ENCODE measurements at regions not wholly inside any gene's neighbourhood (a gene's known extent, or its start where the extent isn't known, plus 50 kb on each side); places are given as distances from the start of the nearest gene placed in this dataset.
A peak's percentile ranks its signal among the peaks of the same experiment; 100 is the strongest.

GRCh38 chr1:228956864-228957263 is 221.6 kb downstream of the RHOU start:
- no peak overlapping the region for H3K27ac Mint-ChIP-seq
- intact Hi-C loops (cut with micrococcal nuclease), result no loop called here
- peaks cover 31% of the 10 kb centered on the region for H3K4me1 Mint-ChIP-seq (ENCODE audit: low read depth)
- no peaks in the 10 kb centered on the region for H3K27me3 Mint-ChIP-seq
- H3K9me3 Mint-ChIP-seq, result no peaks in the 10 kb centered on the region
- H3K36me3 Mint-ChIP-seq (ENCODE audit: low read depth), result no peaks in the 10 kb centered on the region
- H3K4me3 Mint-ChIP-seq, result no peak overlapping the region

DNA sequence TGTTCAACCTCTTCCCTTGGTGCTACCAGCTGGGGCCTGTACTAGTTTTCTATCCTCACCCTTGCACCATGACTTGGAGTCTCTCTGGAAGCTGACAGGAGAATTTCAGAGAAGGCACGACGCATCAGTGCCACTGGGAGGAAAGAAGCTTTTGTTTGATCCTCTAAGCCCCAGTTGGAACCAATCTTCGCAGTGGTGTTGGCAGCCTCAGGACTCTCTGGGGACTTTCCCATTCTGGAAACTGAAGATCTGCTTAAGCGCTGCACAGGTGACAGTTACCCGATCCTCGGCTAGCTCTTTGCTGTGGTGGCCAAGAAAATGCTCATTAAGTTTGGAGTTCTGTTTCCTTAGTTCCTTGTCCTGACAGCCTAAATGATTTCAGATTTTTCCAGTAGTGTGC is 222.3 kb downstream of the RHOU start:
- no peak overlapping the region for H3K4me3 Mint-ChIP-seq
- intact Hi-C loops (cut with micrococcal nuclease), result no loop called here
- H3K27me3 Mint-ChIP-seq, result no peaks in the 10 kb centered on the region
- no peaks in the 10 kb centered on the region for H3K9me3 Mint-ChIP-seq
- no peaks in the 10 kb centered on the region for H3K36me3 Mint-ChIP-seq (ENCODE audit: low read depth)
- peaks cover 35% of the 10 kb centered on the region for H3K4me1 Mint-ChIP-seq (ENCODE audit: low read depth)
- H3K27ac Mint-ChIP-seq, result peak overlapping the region; percentile 52

- H3K27ac Mint-ChIP-seq, result peak overlapping the region; percentile 52
- peaks cover 35% of the 10 kb centered on the region for H3K4me1 Mint-ChIP-seq (ENCODE audit: low read depth)
- intact Hi-C loops (cut with micrococcal nuclease), result no loop called here
- H3K9me3 Mint-ChIP-seq, result no peaks in the 10 kb centered on the region
- H3K27me3 Mint-ChIP-seq, result no peaks in the 10 kb centered on the region
- no peak overlapping the region for H3K4me3 Mint-ChIP-seq
- H3K36me3 Mint-ChIP-seq (ENCODE audit: low read depth), result no peaks in the 10 kb centered on the region
Observed at GRCh38 chr1:228958121-228958520, 222.8 kb downstream of the RHOU start.

- H3K36me3 Mint-ChIP-seq (ENCODE audit: low read depth), result no peaks in the 10 kb centered on the region
- H3K9me3 Mint-ChIP-seq, result no peaks in the 10 kb centered on the region
- H3K27ac Mint-ChIP-seq, result peak overlapping the region; percentile 52
- H3K4me3 Mint-ChIP-seq, result no peak overlapping the region
- no peaks in the 10 kb centered on the region for H3K27me3 Mint-ChIP-seq
- peaks cover 35% of the 10 kb centered on the region for H3K4me1 Mint-ChIP-seq (ENCODE audit: low read depth)
- intact Hi-C loops (cut with micrococcal nuclease), result no loop called here
Observed at GRCh38 chr1:228958741-228959140, 223.5 kb downstream of the RHOU start.

DNA sequence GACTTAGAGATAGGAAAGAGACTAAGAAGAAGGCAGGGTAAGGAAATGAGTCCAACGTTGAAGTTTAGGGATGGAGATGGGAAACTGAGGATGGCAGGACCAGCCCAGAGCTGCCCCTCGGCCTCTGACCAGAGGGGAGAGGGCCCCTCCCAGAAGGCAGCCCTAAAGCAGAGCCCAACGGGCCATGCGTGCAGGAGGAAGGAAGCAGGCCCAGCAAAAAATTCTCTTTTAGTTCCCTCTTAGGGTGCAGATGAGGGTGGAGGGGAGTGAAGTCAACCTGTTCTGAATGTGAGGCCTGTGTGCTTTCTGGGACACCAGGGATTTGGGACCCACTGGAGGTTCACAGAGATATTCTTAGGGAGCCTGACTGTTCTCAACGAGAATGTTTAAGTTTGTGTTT is 225.4 kb downstream of the RHOU start:
- H3K4me1 Mint-ChIP-seq (ENCODE audit: low read depth), result peaks cover 35% of the 10 kb centered on the region
- intact Hi-C loops (cut with micrococcal nuclease), result loop anchor here (10.0 kb wide), 1 partner anchor 56 kb away; no protein-coding TSS in a partner anchor
- H3K36me3 Mint-ChIP-seq (ENCODE audit: low read depth), result no peaks in the 10 kb centered on the region
- H3K4me3 Mint-ChIP-seq, result no peak overlapping the region
- peak overlapping the region; percentile 80 for H3K27ac Mint-ChIP-seq
- no peaks in the 10 kb centered on the region for H3K27me3 Mint-ChIP-seq
- no peaks in the 10 kb centered on the region for H3K9me3 Mint-ChIP-seq

- H3K4me1 Mint-ChIP-seq (ENCODE audit: low read depth), result peaks cover 35% of the 10 kb centered on the region
- no peaks in the 10 kb centered on the region for H3K9me3 Mint-ChIP-seq
- no peaks in the 10 kb centered on the region for H3K36me3 Mint-ChIP-seq (ENCODE audit: low read depth)
- peak overlapping the region; percentile 80 for H3K27ac Mint-ChIP-seq
- H3K4me3 Mint-ChIP-seq, result no peak overlapping the region
- H3K27me3 Mint-ChIP-seq, result no peaks in the 10 kb centered on the region
- intact Hi-C loops (cut with micrococcal nuclease), result loop anchor here (10.0 kb wide), 1 partner anchor 57 kb away; no protein-coding TSS in a partner anchor
Observed at GRCh38 chr1:228961511-228961910, 226.2 kb downstream of the RHOU start.

GRCh38 chr1:228963795-228964177 is 228.5 kb downstream of the RHOU start:
- H3K27me3 Mint-ChIP-seq, result no peaks in the 10 kb centered on the region
- H3K27ac Mint-ChIP-seq, result no peak overlapping the region
- intact Hi-C loops (cut with micrococcal nuclease), result loop anchor here (10.0 kb wide), 1 partner anchor 59 kb away; no protein-coding TSS in a partner anchor
- H3K4me1 Mint-ChIP-seq (ENCODE audit: low read depth), result peaks cover 28% of the 10 kb centered on the region
- H3K36me3 Mint-ChIP-seq (ENCODE audit: low read depth), result no peaks in the 10 kb centered on the region
- H3K4me3 Mint-ChIP-seq, result no peak overlapping the region
- no peaks in the 10 kb centered on the region for H3K9me3 Mint-ChIP-seq

DNA sequence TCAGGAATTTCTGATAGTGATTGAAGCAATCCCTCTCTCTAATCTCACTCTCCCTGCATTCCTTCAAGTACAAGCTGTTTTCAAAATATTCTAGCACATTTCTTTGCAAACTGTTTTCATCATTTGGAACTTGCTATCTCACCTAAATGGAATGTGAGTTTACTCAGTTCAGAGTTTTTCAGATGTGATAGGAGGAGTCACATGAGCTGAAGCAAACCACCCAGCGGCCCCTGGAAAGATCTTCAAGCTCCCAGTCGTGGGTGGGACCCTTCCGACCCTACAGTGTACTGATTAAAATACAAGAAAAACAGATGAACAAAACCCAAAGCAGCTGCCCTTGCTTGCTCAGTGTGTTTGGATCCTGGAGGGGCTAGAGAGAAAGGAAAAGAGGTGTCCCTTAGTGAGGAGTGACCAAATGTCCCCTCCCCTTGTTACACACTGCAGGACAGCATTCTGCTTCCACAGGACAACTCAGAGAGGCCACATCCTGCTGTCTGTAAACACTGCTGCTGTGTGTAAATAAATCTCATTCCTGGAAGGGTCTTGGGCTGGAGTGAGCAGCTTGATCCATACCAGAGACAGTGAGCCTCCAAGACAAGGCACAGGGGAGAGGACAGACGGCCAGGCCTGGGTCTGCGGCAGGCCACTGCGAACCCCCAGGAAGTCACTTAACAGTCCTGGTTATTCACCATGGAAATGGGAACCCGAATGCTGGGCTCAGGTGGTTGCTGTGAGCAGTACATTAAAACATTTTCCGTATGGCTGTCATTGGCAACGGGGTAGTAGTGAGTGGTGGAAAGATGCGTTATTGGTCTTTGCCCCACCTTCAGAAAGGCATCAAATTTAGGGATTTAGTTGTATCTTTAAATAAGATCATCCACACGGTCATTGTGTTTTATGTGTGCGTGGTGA is 229.2 kb downstream of the RHOU start:
- H3K4me1 Mint-ChIP-seq (ENCODE audit: low read depth), result peaks cover 22% of the 10 kb centered on the region
- no peak overlapping the region for H3K27ac Mint-ChIP-seq
- no peak overlapping the region for H3K4me3 Mint-ChIP-seq
- intact Hi-C loops (cut with micrococcal nuclease), result loop anchor here (10.0 kb wide), 1 partner anchor 60 kb away; no protein-coding TSS in a partner anchor
- H3K9me3 Mint-ChIP-seq, result no peaks in the 10 kb centered on the region
- no peaks in the 10 kb centered on the region for H3K36me3 Mint-ChIP-seq (ENCODE audit: low read depth)
- no peaks in the 10 kb centered on the region for H3K27me3 Mint-ChIP-seq

DNA sequence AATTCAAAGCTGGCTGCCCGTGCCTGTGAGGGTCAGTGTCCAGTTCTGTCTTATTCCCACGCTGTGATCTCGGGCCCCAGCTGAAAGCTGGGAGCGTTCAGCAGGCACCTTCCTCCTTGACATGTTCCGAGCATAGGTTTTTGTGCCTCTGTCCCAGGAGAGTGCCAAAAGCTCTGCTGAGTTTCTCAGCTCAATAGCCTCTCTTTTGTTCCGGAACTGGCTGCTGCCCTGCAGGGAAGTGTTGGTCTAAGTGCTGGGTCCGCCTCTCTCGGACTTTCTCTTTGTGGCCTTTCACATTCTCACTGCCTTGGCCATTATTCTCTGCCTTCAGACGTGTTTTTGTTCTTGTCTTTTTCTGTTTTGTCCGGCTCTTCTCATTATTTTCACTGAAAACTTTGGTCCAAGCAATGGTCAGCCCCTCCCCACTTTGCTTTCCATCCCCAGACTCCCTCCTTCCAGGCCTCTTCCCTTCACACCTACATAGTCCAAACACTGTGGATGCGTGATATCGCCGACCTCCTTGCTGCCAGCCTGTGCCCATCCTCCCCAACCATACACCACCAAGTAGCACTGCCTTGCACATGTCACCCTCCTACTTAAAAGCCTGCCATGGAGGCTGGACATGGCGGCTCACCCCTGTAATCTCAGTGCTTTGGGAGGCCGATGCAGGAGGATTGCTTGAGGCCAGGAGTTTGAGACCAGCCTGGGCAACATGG is 233.8 kb downstream of the RHOU start:
- no peaks in the 10 kb centered on the region for H3K27me3 Mint-ChIP-seq
- H3K9me3 Mint-ChIP-seq, result no peaks in the 10 kb centered on the region
- no peak overlapping the region for H3K27ac Mint-ChIP-seq
- intact Hi-C loops (cut with micrococcal nuclease), result loop anchor here (10.0 kb wide), 1 partner anchor 64 kb away; no protein-coding TSS in a partner anchor
- H3K4me3 Mint-ChIP-seq, result no peak overlapping the region
- no peaks in the 10 kb centered on the region for H3K36me3 Mint-ChIP-seq (ENCODE audit: low read depth)
- H3K4me1 Mint-ChIP-seq (ENCODE audit: low read depth), result peaks cover 14% of the 10 kb centered on the region

GRCh38 chr1:228969953-228970800 is 234.9 kb downstream of the RHOU start:
- Mint-ChIP-seq H3K4me3 (no peak overlapping the region), H3K27ac (no peak overlapping the region), H3K27me3 (no peaks in the 10 kb centered on the region), H3K36me3 (ENCODE audit: low read depth) (no peaks in the 10 kb centered on the region), H3K9me3 (no peaks in the 10 kb centered on the region), H3K4me1 (ENCODE audit: low read depth) (peaks cover 14% of the 10 kb centered on the region)
- intact Hi-C loops (cut with micrococcal nuclease), result loop anchor here (10.0 kb wide), 1 partner anchor 65 kb away; no protein-coding TSS in a partner anchor

DNA sequence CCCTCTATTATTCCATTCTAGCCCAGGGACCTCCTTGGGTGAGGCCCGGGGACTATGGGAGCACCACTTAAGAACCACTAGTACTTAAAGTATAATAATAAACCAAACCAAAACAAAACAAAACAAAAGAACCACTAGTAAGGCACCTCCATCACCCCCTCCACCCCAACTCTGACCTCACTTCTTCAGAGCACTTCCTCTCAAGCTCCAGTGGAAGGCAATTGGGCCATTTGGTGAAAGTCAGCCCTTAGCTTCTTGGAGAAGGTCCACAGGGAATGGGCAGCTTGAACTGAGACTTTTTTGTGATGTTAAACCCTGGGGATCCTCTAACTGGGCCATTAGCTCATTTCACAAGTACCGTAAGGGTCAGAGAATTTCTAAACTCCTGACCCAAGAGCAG is 237.3 kb downstream of the RHOU start:
- H3K9me3 Mint-ChIP-seq, result no peaks in the 10 kb centered on the region

GRCh38 chr1:228974273-228974672 is 239.0 kb downstream of the RHOU start:
- H3K4me1 Mint-ChIP-seq (ENCODE audit: low read depth), result peaks cover 24% of the 10 kb centered on the region
- H3K9me3 Mint-ChIP-seq, result no peaks in the 10 kb centered on the region
- H3K27ac Mint-ChIP-seq, result no peak overlapping the region

More for the DNA sequence above, 237.3 kb downstream of the RHOU start:
- H3K27me3 Mint-ChIP-seq, result no peaks in the 10 kb centered on the region
- intact Hi-C loops (cut with micrococcal nuclease), result no loop called here
- H3K36me3 Mint-ChIP-seq (ENCODE audit: low read depth), result no peaks in the 10 kb centered on the region
- H3K4me1 Mint-ChIP-seq (ENCODE audit: low read depth), result peaks cover 14% of the 10 kb centered on the region
- H3K27ac Mint-ChIP-seq, result no peak overlapping the region
- no peak overlapping the region for H3K4me3 Mint-ChIP-seq

DNA sequence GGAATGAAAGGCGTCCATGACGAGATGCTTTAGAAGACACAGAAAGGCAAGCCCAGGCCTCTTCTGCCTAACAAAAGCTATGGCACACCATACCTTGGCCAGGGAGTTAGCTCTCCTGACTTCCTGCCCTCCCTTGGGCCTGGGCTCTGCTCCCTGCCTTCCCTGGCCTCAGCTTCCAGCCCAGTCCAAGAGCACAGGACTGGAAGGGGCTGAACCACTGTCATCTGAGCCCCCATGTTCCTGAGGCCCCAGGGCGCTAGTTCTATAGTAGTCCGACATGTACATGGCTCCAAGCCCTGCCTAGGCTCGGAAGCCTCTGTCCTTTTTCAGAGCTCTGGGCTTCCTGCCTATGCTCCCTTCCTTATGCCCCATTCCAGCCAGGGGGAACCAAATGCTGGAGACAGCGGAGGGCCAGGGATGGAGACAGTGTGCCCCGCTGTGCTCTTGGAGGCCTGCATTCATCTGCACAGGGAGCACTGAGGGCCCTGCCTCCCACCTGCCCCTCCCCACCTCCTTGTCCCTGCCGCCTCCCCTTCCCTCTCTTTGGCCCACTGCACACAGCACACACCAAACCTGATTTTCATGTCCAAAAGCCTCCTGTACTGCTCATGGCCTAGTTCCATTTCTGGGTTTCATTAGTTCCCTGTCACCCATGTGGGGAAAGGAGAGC is 240.1 kb downstream of the RHOU start:
- Mint-ChIP-seq H3K27me3 (peaks cover 3% of the 10 kb centered on the region), H3K36me3 (ENCODE audit: low read depth) (no peaks in the 10 kb centered on the region), H3K4me3 (no peak overlapping the region), H3K4me1 (ENCODE audit: low read depth) (peaks cover 29% of the 10 kb centered on the region), H3K27ac (peak overlapping the region; percentile 11), H3K9me3 (no peaks in the 10 kb centered on the region)
- intact Hi-C loops (cut with micrococcal nuclease), result no loop called here

More at GRCh38 chr1:228974273-228974672, 239.0 kb downstream of the RHOU start:
- H3K27me3 Mint-ChIP-seq, result peaks cover 3% of the 10 kb centered on the region
- no peaks in the 10 kb centered on the region for H3K36me3 Mint-ChIP-seq (ENCODE audit: low read depth)
- no peak overlapping the region for H3K4me3 Mint-ChIP-seq
- intact Hi-C loops (cut with micrococcal nuclease), result no loop called here
